Activated T-helper 9 cell treated with anti-CD3 and anti-CD28 coated beads, Interleukin-2, amount 50 U/mL, for 16 hours (primary cell): ENCODE measurements at regions not wholly inside any gene's neighbourhood (a gene's known extent, or its start where the extent isn't known, plus 50 kb on each side); places are given as distances from the start of the nearest gene placed in this dataset.

Source experiments
- DNase-seq: peaks from one replicate; pipeline ENCODE4 v3.0.0-alpha.2; 2020; ENCODE audit warnings: low read depth

GRCh38 chr13:87344176-87344575, 327.0 kb upstream of the SLITRK5 start:
- DNase-seq = no peak

GRCh38 chr13:87355451-87355850, 315.7 kb upstream of the SLITRK5 start:
- DNase-seq = no peak

GRCh38 chr13:87356314-87356713, 314.9 kb upstream of the SLITRK5 start:
- DNase-seq = no peak

GRCh38 chr13:87358319-87358718, 312.9 kb upstream of the SLITRK5 start:
- no peak for DNase-seq

- no peak for DNase-seq
Measured at GRCh38 chr13:87361216-87361615, 310.0 kb upstream of the SLITRK5 start.

GRCh38 chr13:87368639-87369038, 302.5 kb upstream of the SLITRK5 start:
- DNase-seq = no peak

GRCh38 chr13:87376081-87376480, 295.1 kb upstream of the SLITRK5 start:
- no peak for DNase-seq

- DNase-seq = no peak
Measured at GRCh38 chr13:87384099-87384498, 287.1 kb upstream of the SLITRK5 start.

GRCh38 chr13:87393358-87393757, 277.8 kb upstream of the SLITRK5 start:
- no peak for DNase-seq

- DNase-seq = no peak
Measured at GRCh38 chr13:87398047-87398446, 273.1 kb upstream of the SLITRK5 start.

GRCh38 chr13:87403748-87404432, 267.3 kb upstream of the SLITRK5 start:
- no peak for DNase-seq

GRCh38 chr13:87426742-87427141, 244.4 kb upstream of the SLITRK5 start:
- no peak for DNase-seq

- DNase-seq = no peak
Measured at GRCh38 chr13:87444135-87444534, 227.0 kb upstream of the SLITRK5 start.

GRCh38 chr13:87452281-87452680, 218.9 kb upstream of the SLITRK5 start:
- DNase-seq = no peak

GRCh38 chr13:87453244-87453643, 217.9 kb upstream of the SLITRK5 start:
- no peak for DNase-seq

GRCh38 chr13:87459419-87459818, 211.8 kb upstream of the SLITRK5 start:
- DNase-seq = no peak

- no peak for DNase-seq
Measured at GRCh38 chr13:87497426-87497825, 173.7 kb upstream of the SLITRK5 start.

- DNase-seq = no peak
Measured at GRCh38 chr13:87498681-87499080, 172.5 kb upstream of the SLITRK5 start.

- no peak for DNase-seq
Measured at GRCh38 chr13:87524775-87525174, 146.4 kb upstream of the SLITRK5 start.

GRCh38 chr13:87533776-87534175, 137.4 kb upstream of the SLITRK5 start:
- no peak for DNase-seq

- no peak for DNase-seq
Measured at GRCh38 chr13:87535911-87536310, 135.3 kb upstream of the SLITRK5 start.

GRCh38 chr13:87536499-87536898, 134.7 kb upstream of the SLITRK5 start:
- DNase-seq = no peak

GRCh38 chr13:87536899-87537298, 134.3 kb upstream of the SLITRK5 start:
- no peak for DNase-seq

- DNase-seq = no peak
Measured at GRCh38 chr13:87537951-87538350, 133.2 kb upstream of the SLITRK5 start.
